NCI-H345 treated with DMSO at 0.1 percent for 48 hours (cell line): ENCODE measurements at regions not wholly inside any gene's neighbourhood (a gene's known extent, or its start where the extent isn't known, plus 50 kb on each side); places are given as distances from the start of the nearest gene placed in this dataset.

Experiments used
- DNase-seq: peaks from one replicate; lab custom pipeline; 2025; ENCODE audit not compliant: unreplicated experiment; lab: John Stamatoyannopoulos, UW

- no peak for DNase-seq
Observed at GRCh38 chr12:58253663-58254062, 312.3 kb downstream of the ATP23 start.

- no peak for DNase-seq
Observed at GRCh38 chr12:58254463-58255100, 313.2 kb downstream of the ATP23 start.

GRCh38 chr12:58262796-58263195, 321.4 kb downstream of the ATP23 start:
- no peak for DNase-seq

- no peak for DNase-seq
Observed at GRCh38 chr12:58263816-58264215, 322.4 kb downstream of the ATP23 start.

GRCh38 chr12:58268069-58268468, 326.7 kb downstream of the ATP23 start:
- no peak for DNase-seq

GRCh38 chr12:58269476-58269875, 328.1 kb downstream of the ATP23 start:
- DNase-seq: no peak

- no peak for DNase-seq
Observed at GRCh38 chr12:58270966-58271705, 329.8 kb downstream of the ATP23 start.

GRCh38 chr12:58272461-58272860, 331.1 kb downstream of the ATP23 start:
- no peak for DNase-seq

- no peak for DNase-seq
Observed at GRCh38 chr12:58277231-58277630, 335.9 kb downstream of the ATP23 start.

- DNase-seq: no peak
Observed at GRCh38 chr12:58283553-58283952, 342.2 kb downstream of the ATP23 start.

- no peak for DNase-seq
Observed at GRCh38 chr12:58285551-58285950, 344.2 kb downstream of the ATP23 start.

- DNase-seq: no peak
Observed at GRCh38 chr12:58286353-58286752, 345.0 kb downstream of the ATP23 start.

GRCh38 chr12:58288190-58288589, 346.8 kb downstream of the ATP23 start:
- DNase-seq: no peak

GRCh38 chr12:58291106-58291505, 349.7 kb downstream of the ATP23 start:
- no peak for DNase-seq

- DNase-seq: no peak
Observed at GRCh38 chr12:58293308-58293982, 352.1 kb downstream of the ATP23 start.

GRCh38 chr12:58295268-58295667, 353.9 kb downstream of the ATP23 start:
- no peak for DNase-seq

GRCh38 chr12:58296863-58297262, 355.5 kb downstream of the ATP23 start:
- DNase-seq: no peak

GRCh38 chr12:58298803-58299202, 357.4 kb downstream of the ATP23 start:
- no peak for DNase-seq

GRCh38 chr12:58299371-58299770, 358.0 kb downstream of the ATP23 start:
- DNase-seq: no peak

- DNase-seq: no peak
Observed at GRCh38 chr12:58301038-58301729, 359.8 kb downstream of the ATP23 start.

GRCh38 chr12:58301730-58302122, 360.4 kb downstream of the ATP23 start:
- no peak for DNase-seq
